GM10248 (cell line): ENCODE measurements at regions not wholly inside any gene's neighbourhood (a gene's known extent, or its start where the extent isn't known, plus 50 kb on each side); places are given as distances from the start of the nearest gene placed in this dataset.

Experiments used
- CTCF ChIA-PET: fragments of 300-600 bp; sonication (Branson Sonifier 250); formaldehyde crosslinking; extraction: SDS; loops from one replicate; lab custom pipeline; 2021; ENCODE audit warnings: antibody characterized with exemption; lab: Yijun Ruan, JAX
- POLR2A ChIA-PET: fragments of 350-650 bp; sonication (Branson Sonifier 250); formaldehyde crosslinking; extraction: SDS; loops from one replicate; lab custom pipeline; 2020; ENCODE audit warnings: antibody characterized with exemption; lab: Yijun Ruan, JAX
- DNase-seq: peaks from one replicate; pipeline ENCODE4 v3.0.0; 2012; ENCODE audit errors: extremely low spot score
- TF ChIP-seq, protein P1 (sequence below): IDR thresholded peaks from 2 replicates; pipeline ENCODE4 v1.5.1; 2012; ENCODE audit warnings: mild to moderate bottlenecking, low read depth; ENCODE audit errors: extremely low read depth, missing control alignments, control extremely low read depth

DNA sequence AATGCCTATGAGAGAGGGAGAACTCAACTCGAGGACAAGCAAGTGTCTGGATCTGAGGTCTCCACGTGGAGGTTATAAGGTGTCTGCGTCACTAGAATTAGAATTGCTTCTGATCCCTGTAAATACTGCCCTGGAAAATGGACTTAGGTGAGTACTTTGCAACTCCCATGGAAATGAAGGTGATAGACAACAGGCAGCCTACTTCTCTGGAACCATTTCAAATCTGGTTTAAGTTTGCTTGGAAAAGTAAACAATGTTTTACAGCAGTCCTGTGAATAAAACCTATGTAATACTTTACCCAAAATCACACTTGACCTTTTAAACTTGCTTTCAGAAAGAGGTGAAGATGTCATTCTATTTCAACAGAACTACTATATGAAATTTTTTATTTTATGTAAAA lies 70.1 kb upstream of the TENT5A start:
- no peak for DNase-seq
- POLR2A ChIA-PET: no interaction called here
- CTCF ChIA-PET: no interaction called here
- TF ChIP-seq, protein P1, sequence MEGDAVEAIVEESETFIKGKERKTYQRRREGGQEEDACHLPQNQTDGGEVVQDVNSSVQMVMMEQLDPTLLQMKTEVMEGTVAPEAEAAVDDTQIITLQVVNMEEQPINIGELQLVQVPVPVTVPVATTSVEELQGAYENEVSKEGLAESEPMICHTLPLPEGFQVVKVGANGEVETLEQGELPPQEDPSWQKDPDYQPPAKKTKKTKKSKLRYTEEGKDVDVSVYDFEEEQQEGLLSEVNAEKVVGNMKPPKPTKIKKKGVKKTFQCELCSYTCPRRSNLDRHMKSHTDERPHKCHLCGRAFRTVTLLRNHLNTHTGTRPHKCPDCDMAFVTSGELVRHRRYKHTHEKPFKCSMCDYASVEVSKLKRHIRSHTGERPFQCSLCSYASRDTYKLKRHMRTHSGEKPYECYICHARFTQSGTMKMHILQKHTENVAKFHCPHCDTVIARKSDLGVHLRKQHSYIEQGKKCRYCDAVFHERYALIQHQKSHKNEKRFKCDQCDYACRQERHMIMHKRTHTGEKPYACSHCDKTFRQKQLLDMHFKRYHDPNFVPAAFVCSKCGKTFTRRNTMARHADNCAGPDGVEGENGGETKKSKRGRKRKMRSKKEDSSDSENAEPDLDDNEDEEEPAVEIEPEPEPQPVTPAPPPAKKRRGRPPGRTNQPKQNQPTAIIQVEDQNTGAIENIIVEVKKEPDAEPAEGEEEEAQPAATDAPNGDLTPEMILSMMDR: no peak

DNA sequence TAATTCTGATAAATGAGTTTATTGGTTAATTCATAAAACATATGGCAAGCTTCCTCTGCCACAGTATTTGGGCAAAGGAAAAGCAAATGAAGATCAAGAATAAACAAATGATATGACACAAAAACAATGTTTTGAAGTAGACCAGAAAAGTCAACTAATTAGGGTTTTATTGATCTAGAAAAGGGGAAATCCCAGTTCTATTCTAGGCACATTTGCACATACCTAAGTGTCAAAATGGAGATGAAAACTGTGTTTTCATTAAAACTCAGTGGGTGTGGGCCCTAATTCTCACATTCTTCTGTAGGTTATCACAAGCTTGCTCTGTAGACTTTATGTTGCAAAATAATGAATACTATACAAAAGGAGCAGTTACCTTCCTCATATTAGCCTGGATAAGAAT lies 69.0 kb upstream of the TENT5A start:
- POLR2A ChIA-PET: no interaction called here
- TF ChIP-seq, protein P1: no peak
- CTCF ChIA-PET: no interaction called here
- DNase-seq: no peak

DNA sequence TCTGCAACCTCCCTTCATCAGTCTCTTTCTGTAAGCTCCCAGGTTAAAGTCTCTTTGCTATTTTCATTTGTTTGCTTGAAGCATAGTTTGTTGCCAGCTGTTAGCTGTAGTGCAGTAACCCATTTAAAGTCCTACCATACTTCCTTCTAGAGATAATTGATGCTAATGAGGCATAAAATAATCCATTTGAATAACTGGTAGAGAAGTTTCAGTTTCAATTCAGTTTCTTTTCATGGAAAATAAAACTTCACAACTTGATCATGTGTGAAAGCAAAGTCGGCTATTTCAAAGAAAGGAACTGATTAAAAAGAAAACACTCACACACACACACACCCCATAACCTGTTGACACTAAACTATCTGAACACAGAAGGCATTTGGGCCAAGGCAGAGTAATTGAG lies 68.5 kb upstream of the TENT5A start:
- no peak for DNase-seq
- TF ChIP-seq, protein P1: no peak
- ChIA-PET POLR2A (no interaction called here), CTCF (no interaction called here)

DNA sequence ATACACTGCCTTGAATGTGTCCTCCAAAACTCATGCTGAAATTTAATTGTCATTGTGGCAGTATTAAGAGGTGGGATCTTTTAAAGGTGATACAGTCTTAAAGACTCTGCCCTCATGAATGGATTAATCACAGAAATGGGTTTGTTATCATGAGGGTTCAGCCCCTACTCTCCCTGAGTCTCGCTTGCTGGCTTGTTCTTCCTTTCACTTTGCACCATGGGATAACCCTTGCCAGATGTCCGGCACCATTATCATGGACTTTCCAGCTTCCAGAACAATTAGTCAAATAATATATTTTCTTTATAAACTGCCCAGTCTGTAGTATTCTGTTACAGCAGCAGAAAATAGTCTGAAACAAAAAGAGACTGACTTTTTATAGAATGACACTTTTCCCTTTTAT lies 67.9 kb upstream of the TENT5A start:
- ChIA-PET POLR2A (no interaction called here), CTCF (no interaction called here)
- no peak for DNase-seq
- TF ChIP-seq, protein P1: no peak

DNA sequence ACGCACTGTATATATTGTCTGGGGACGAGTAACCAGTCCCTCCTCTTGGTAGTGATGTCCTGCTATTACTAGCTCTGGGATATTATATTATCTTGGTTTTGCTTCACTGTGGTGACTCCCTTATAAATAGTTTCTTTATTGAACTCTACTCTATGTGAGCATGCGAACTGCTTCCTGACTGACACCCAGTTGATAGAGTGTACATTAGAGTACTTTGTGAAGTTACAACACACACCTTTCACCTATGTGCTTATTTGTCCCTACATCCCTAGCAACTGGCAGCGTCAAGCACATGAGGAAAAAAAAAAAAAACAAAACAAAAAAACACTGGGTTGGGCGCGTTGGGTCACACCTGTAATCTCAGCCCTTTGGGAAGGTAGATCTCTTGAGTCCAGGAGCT lies 67.3 kb upstream of the TENT5A start:
- CTCF ChIA-PET: interaction anchor here (1.4 kb wide), 1 partner anchor 13 kb away, joined by 3 read pairs; no protein-coding TSS in a partner anchor
- TF ChIP-seq, protein P1: no peak
- POLR2A ChIA-PET: no interaction called here
- DNase-seq: no peak

DNA sequence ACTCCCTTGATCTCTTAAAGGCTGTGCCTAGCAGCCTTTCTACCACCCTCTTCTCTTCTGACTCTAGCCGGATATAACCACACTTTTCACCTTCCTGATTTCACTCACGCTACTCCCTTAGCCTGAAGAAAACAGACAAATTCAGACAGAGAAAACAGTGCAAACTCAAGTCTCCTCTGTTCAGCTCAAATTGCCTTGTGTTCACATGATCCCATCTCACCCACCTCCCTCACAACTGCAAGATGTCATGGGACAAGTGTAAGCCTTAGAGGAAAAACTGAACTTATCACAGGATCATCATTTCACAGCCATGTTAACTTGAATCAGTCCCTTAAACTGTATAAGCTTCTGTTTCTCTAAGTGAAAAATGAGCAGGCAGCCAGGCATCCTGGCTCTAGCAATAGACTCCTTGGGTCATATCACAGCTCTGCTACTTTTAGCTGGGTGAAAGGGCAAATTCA lies 66.5 kb upstream of the TENT5A start:
- DNase-seq: no peak
- CTCF ChIA-PET: interaction anchor here (0.9 to 1.4 kb wide), 2 partner anchors 12 to 17 kb away, joined by 3 to 4 read pairs; no protein-coding TSS in a partner anchor
- TF ChIP-seq, protein P1: no peak
- POLR2A ChIA-PET: no interaction called here

DNA sequence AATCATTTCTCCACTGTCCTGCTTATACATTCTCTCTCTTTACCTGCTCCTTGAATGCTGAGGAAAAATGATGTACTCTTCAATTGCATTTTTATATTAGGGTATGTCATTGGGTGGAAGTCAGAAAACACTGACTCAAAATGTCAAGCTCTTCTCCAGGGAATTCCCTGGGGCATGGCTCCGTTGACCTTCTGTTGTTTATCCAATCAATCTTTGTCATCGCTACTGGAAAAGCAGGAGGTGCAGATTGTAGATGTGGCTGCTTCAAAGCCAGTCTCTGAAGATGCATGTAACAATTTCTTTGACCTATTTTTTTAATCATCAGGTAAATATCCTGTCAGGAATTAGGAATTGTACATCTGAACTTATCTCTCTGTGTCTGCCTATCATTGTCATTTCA lies 63.9 kb upstream of the TENT5A start:
- TF ChIP-seq, protein P1: no peak
- POLR2A ChIA-PET: no interaction called here
- CTCF ChIA-PET: interaction anchor here (1.0 kb wide), 1 partner anchor 9 kb away, joined by 4 read pairs; no protein-coding TSS in a partner anchor
- no peak for DNase-seq
